Ovary (tissue), 7 donors: ENCODE measurements at regions not wholly inside any gene's neighbourhood (a gene's known extent, or its start where the extent isn't known, plus 50 kb on each side); places are given as distances from the start of the nearest gene placed in this dataset. TPM values are rescaled to one million over a fixed set of nuclear protein-coding genes. Genes with fewer than 3 reads are reported as not detected.
"Not testable (repeated sequence)": the region's sequence is repeated elsewhere in the genome, so short reads cannot be mapped to it uniquely, and the experiment has no call there.

Source experiments
- DNase-seq, 5 donors: peaks; one replicate each; pipeline ENCODE4 v3.0.0-alpha.2; 2019 to 2020
- H3K27ac ChIP-seq, 2 donors: fragments of 200-600 bp; one replicate each; pipeline versions ENCODE4 v1.5.1 to v1.8.0; 2019 to 2022
- H3K27me3 ChIP-seq: fragments of 200-600 bp; one replicate; pipeline ENCODE4 v1.8.0; 2022
- H3K36me3 ChIP-seq: fragments of 200-600 bp; sonication (generic); one replicate; pipeline ENCODE4 v1.5.1; 2019
- H3K4me1 ChIP-seq: one replicate; pipeline ENCODE4 v1.8.1; 2013; ENCODE audit warnings: mild to moderate bottlenecking, moderate library complexity; ENCODE audit not compliant: insufficient read depth
- H3K4me3 ChIP-seq: fragments of 200-600 bp; sonication (generic); one replicate; pipeline ENCODE4 v1.5.1; 2017
- H3K9me3 ChIP-seq, 2 donors: fragments of 200-600 bp in 1 of 2; sonication (generic) in 1 of 2; one replicate each; pipeline versions ENCODE4 v1.5.1 to v1.8.1; 2013 to 2019; ENCODE audit warnings: mild to moderate bottlenecking in 1 of 2, moderate library complexity in 1 of 2
- EP300 ChIP-seq: sonication (generic); formaldehyde crosslinking; IDR thresholded peaks from one replicate; pipeline ENCODE4 v1.6.1; 2017; ENCODE audit warnings: antibody characterized with exemption
- POLR2A ChIP-seq: fragments of 450-650 bp; IDR thresholded peaks from one replicate; pipeline ENCODE4 v1.6.1; 2017; ENCODE audit warnings: antibody characterized with exemption, mild to moderate bottlenecking, moderate library complexity
- WGBS, 3 donors: extraction: QIAGEN DNeasy Blood & Tissue Kit in 1 of 3; methylation state at CpG; one replicate each; pipeline versions ENCODE4 v1.1.5 to v1.1.7; 2013 to 2017; 5-methylcytosine and 5-hydroxymethylcytosine counted together
- intact Hi-C, 4 donors: fragments of 100-400 bp; cut with DNase I; formaldehyde crosslinking; loops; one replicate each; pipeline versions ENCODE4 v1.11.0 to v1.15.1; 2022 to 2023
- small RNA-seq: library from RNA; depleted of rRNA; stranded (forward); fragments of <200 nt; gene quantifications from one replicate; pipeline ENCODE3, GENCODE V24; 2016
- TF ChIP-seq, protein P1 (sequence below), 3 donors: fragments of 450-650 bp in 2 of 3; fragments of 200-600 bp in 1 of 3; IDR thresholded peaks; one replicate each; pipeline versions ENCODE4 v1.5.1 to v1.8.0; 2016 to 2022; ENCODE audit warnings: antibody characterized with exemption in 3 of 3, mild to moderate bottlenecking in 1 of 3
- donor health status: DM: no; HTN: no; CAD: no; lungs with moderate emphysema.
- donor health status: DM: no; HTN: no; CAD: no.
- donor health status: Bipolar disorder and iron deficiency.
- donor health status: DM: no; HTN: no; CAD: no.
- donor health status: DM: yes; HTN: yes; CAD: no.

GRCh38 chr5:107726896-107727295, 56.2 kb upstream of the EFNA5 start:
- H3K9me3 ChIP-seq, result no peaks in the 10 kb centered on the region
- WGBS, 3 donors, result 88 to 94% (median 89%) methylated on average over 5 of the region's 5 CpGs
- H3K4me3 ChIP-seq, result no peak overlapping the region
- no peaks in the 10 kb centered on the region for H3K27me3 ChIP-seq
- intact Hi-C loops, result no loop called here
- TF ChIP-seq EP300 (no peak), POLR2A (no peak)
- TF ChIP-seq, protein P1, sequence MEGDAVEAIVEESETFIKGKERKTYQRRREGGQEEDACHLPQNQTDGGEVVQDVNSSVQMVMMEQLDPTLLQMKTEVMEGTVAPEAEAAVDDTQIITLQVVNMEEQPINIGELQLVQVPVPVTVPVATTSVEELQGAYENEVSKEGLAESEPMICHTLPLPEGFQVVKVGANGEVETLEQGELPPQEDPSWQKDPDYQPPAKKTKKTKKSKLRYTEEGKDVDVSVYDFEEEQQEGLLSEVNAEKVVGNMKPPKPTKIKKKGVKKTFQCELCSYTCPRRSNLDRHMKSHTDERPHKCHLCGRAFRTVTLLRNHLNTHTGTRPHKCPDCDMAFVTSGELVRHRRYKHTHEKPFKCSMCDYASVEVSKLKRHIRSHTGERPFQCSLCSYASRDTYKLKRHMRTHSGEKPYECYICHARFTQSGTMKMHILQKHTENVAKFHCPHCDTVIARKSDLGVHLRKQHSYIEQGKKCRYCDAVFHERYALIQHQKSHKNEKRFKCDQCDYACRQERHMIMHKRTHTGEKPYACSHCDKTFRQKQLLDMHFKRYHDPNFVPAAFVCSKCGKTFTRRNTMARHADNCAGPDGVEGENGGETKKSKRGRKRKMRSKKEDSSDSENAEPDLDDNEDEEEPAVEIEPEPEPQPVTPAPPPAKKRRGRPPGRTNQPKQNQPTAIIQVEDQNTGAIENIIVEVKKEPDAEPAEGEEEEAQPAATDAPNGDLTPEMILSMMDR (IDR thresholded peaks at IDR 0.05), result no peak
- no peak for DNase-seq
- H3K4me1 ChIP-seq, result no peaks in the 10 kb centered on the region
- H3K36me3 ChIP-seq, result no peaks in the 10 kb centered on the region
- no peak overlapping the region for H3K27ac ChIP-seq

GRCh38 chr5:107724642-107725041, 53.9 kb upstream of the EFNA5 start:
- no peak for DNase-seq
- Histone ChIP-seq H3K4me3 (no peak overlapping the region), H3K27ac (no peak overlapping the region), H3K4me1 (no peaks in the 10 kb centered on the region), H3K36me3 (no peaks in the 10 kb centered on the region), H3K9me3 (no peaks in the 10 kb centered on the region), H3K27me3 (no peaks in the 10 kb centered on the region)
- TF ChIP-seq POLR2A (no peak), EP300 (no peak)
- TF ChIP-seq, protein P1 (IDR thresholded peaks at IDR 0.05), result no peak
- WGBS, 3 donors, result 76 to 85% (median 82%) methylated on average over 26 of the region's 26 CpGs
- intact Hi-C loops, result no loop called here

- H3K36me3 ChIP-seq, intact Hi-C loops, H3K27ac ChIP-seq, H3K4me1 ChIP-seq, H3K27me3 ChIP-seq, H3K4me3 ChIP-seq, DNase-seq, H3K9me3 ChIP-seq: not testable (repeated sequence)
Observed at GRCh38 chr5:107721241-107721640, 50.5 kb upstream of the EFNA5 start.

Small RNA genes lying in the stretch of these regions (small RNA-seq; reads per million reads assigned to genes)
- not detected for gene RN7SL782P
